ENCODE measurements at regions not wholly inside any gene's neighbourhood (a gene's known extent, or its start where the extent isn't known, plus 50 kb on each side); places are given as distances from the start of the nearest gene placed in this dataset.

GRCh38 chr20:12276011-12276673 is 358.4 kb downstream of the BTBD3 start:
- DNase-seq (ENCODE audit: low spot score) = no peak

DNA sequence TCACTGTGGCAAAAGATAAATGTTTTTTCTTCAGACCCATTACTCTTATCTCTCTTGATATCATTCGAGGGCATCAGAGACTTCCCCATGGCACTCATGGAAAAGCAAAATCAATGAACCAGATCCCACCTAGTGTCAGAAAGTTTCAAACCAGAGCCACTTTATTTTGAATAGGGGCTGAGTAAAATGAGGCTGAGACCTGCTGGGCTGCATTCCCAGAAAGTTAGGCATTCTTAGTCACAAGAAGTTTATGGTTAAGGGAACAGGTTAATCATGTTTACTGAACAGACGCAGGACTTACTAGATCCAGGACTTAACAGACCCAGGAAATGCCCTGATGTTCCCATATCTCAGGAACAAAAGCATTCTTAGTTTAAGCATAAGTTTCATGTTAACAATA is 369.9 kb downstream of the BTBD3 start:
- DNase-seq (ENCODE audit: low spot score) = no peak

DNA sequence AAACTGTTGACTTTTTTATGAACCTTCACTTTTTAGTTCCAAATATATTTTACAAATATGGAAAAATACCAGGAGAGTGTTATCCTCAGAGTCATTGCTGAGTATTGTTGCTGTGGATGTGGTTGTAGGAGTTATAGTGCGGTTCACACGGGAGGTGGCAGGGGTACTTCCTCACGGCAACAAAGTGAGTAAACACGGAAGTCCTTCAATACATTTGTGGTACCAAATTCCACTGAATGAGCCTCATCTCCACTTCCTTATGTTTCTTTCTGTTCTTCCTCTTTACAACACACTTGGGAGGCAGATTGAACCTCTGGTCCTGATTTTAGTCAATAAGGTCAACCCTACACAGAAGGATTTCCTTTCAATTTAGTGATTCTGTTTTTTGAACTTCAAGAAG is 371.8 kb downstream of the BTBD3 start:
- DNase-seq (ENCODE audit: low spot score) = no peak

GRCh38 chr20:12291386-12291785 is 373.7 kb downstream of the BTBD3 start:
- DNase-seq (ENCODE audit: low spot score) = no peak

- DNase-seq (ENCODE audit: low spot score) = no peak
Measured at GRCh38 chr20:12293900-12294299, 376.2 kb downstream of the BTBD3 start.

DNA sequence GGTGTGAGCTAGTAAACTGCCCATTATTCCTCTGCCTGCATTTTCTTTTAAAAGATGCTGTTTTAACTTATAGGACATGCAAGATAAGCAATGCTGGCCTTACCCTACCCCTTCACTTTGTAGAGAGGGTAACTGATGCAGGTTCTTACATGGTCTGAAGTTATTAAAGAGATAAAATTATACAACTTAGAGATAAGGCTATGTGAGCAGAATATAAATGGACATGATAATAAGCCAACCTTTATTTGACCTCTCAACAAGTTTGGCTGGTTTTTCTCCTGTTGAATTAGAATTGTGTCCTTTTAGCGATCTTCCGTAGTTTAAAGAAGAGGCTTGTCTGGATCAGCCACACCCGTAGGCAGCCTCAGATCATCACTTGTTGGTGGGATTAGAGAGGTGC is 377.0 kb downstream of the BTBD3 start:
- no peak for DNase-seq (ENCODE audit: low spot score)

DNA sequence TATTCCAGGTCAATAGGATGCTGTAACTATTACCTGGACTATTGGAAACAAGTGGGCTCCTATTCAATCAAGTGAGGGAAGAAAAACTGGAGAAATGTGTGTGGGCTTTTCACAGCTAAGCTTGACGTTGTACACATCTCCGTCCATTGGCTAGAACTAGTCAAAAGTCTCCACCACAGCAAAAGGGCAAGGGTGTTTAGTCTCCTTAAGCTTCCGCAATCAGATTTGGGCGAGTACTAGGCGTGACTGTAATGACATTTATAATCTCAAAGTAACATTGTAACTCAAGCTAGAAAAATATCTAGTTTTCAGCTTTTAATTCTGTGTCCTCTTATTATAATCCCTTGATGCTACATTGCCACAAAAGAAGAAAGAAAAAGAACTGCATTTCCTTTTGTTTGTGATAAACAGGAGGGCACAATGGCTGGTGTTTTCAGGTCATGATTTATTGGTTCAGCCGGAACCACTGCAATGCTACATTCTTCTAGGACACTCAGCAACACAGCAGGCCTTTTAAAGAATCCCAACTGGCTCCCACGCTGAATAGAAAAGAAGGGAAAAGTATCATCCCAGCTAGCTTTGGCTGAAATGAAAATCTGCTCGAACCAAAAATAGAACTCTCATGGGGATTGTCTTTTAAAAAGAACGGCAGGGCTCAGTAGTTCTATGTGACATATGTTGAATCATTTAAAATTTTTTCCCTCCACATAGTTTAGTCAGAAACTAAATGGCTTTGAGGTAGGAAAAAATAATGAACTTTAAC is 387.7 kb downstream of the BTBD3 start:
- no peak for DNase-seq (ENCODE audit: low spot score)

GRCh38 chr20:12306107-12306506 is 388.4 kb downstream of the BTBD3 start:
- no peak for DNase-seq (ENCODE audit: low spot score)

- DNase-seq (ENCODE audit: low spot score) = no peak
Measured at GRCh38 chr20:12311094-12311865, 393.6 kb downstream of the BTBD3 start.

- no peak for DNase-seq (ENCODE audit: low spot score)
Measured at GRCh38 chr20:12315652-12316051, 398.0 kb downstream of the BTBD3 start.

DNA sequence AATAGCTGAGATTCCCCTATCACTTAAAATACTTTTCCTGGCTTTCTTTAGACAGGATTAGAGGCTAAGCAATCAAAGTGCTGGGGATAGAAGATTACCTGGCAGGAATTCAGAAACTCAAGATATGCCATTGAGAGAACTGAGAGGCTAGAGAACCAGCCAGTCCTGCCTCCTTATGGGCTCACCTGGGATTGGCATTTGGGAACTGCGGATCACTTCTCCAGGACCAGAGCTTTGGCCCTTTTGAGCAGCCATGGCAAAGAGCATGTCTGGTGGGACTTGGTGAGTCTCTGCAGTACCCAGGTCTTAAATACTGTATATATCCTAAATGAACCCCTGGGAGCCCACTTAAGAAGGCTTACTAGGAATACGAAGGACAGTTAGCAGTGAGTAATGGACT is 399.1 kb downstream of the BTBD3 start:
- DNase-seq (ENCODE audit: low spot score) = no peak

- DNase-seq (ENCODE audit: low spot score) = no peak
Measured at GRCh38 chr20:12317433-12317832, 399.7 kb downstream of the BTBD3 start.

GRCh38 chr20:12318043-12318442 is 400.4 kb downstream of the BTBD3 start:
- no peak for DNase-seq (ENCODE audit: low spot score)

DNA sequence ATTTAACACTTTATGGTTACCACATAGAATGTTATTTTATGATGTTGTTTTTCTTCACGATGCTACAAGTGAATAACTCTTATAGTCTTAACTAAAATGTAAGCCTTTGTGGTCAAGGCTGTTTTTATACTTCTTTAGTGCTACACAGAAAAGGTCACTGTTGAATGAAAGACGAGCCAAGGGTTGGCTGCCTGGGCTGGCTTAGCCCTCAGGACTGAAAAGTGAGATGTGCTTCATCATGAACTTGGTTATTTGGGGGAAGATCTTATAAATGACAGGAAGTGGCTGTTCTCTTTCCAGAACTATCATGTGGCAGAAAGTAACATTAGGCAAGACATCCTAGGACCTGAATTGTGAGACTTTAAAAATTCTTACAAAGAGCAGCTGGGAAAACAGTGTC is 404.0 kb downstream of the BTBD3 start:
- DNase-seq (ENCODE audit: low spot score) = no peak

DNA sequence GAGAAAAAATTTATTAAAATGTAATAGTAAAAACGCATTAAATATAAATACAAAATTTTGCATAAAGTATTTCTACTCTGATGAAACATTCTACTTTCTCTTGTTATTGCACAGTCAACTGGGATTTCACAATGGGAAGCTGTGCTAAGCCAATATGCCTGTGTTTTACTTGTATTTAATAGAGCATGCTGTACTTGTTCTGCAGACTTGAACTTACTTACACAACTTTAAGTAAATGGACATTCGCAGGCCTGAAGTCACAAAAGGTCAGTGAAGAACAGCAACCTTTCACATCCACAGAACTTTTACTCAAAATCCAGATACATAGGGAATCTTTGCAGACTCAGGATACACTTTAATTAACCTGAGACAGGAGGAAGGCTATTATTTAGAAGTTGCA is 409.5 kb downstream of the BTBD3 start:
- DNase-seq (ENCODE audit: low spot score) = no peak

- DNase-seq (ENCODE audit: low spot score) = no peak
Measured at GRCh38 chr20:12331236-12331635, 413.5 kb downstream of the BTBD3 start.

DNA sequence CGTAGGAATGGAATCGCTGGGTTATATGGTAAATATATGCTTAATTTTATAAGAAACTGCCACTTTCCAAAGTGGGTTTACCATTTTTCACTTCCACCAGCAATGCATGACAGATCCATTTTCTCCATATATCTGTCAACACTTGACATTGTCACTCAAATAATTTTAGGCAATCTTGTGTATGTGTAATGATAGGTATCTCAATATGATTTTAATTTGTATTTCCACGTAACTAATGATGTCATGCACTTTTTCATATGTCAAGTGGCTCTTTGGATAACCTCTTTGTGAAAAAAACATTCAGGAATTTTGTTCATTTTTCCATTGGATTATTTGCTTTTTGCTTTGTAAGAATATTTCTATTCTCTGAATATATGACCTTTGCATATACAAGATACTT is 419.9 kb downstream of the BTBD3 start:
- DNase-seq (ENCODE audit: low spot score) = no peak

- DNase-seq (ENCODE audit: low spot score) = no peak
Measured at GRCh38 chr20:12345978-12346377, 428.3 kb downstream of the BTBD3 start.

GRCh38 chr20:12353842-12354241 is 436.1 kb downstream of the BTBD3 start:
- DNase-seq (ENCODE audit: low spot score) = no peak

- no peak for DNase-seq (ENCODE audit: low spot score)
Measured at GRCh38 chr20:12354725-12355124, 437.0 kb downstream of the BTBD3 start.

DNA sequence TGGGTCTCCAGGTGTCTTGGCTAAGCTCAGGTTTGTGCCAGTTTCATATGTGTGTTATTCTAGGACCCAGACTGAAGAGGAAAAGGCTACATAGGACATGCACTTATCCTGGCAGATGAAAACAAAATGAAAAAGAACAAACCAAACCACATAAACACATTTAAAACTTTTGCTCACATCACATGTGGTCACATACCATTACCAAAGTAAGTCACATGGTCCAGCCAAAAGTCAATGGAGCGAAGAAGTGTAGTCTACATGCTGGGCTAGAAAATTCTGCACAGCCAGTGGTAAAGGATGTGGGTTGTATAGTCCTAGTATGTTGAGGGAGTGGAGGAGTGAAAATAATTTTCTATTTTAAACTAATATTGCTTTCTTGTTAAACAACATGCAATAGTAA is 437.5 kb downstream of the BTBD3 start:
- no peak for DNase-seq (ENCODE audit: low spot score)

DNA sequence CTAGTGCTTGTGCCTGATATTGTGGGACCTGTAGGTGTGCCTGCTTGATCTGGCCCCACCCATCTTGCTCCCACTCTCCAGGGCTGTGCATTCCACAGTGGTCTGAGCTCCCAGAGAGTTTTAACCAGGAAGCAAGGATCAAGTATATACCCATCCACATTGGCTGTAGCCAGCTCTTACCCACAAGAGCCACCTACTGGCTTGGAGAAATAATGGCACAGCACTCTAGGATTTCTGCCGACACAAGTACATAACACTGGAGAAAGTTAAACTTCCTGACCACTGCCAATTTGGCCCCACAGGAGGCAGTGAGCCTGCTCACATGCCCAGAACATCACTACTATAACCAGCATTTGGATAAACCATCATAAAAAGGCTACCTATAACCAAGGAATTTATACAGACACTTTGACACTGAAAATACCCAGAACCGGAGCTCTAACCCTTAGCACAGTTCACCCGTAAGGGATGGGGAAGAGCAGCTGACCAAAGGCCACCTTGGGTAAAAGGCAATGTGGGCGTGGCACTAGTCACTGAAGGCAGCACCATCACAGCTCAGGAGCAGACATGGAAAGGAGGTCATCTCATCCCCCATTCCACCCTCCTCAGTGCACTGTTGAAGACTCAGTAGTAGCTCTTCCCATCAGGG is 440.4 kb downstream of the BTBD3 start:
- DNase-seq (ENCODE audit: low spot score) = no peak

- DNase-seq (ENCODE audit: low spot score) = no peak
Measured at GRCh38 chr20:12358655-12359009, 440.9 kb downstream of the BTBD3 start.
